HG03025 (cell line): ENCODE measurements at regions not wholly inside any gene's neighbourhood (a gene's known extent, or its start where the extent isn't known, plus 50 kb on each side); places are given as distances from the start of the nearest gene placed in this dataset.
A peak's percentile ranks its signal among the peaks of the same experiment; 100 is the strongest.
"Not testable (repeated sequence)": the region's sequence is repeated elsewhere in the genome, so short reads cannot be mapped to it uniquely, and the experiment has no call there.

Source experiments
- ATAC-seq: cut with Tn5 transposase; IDR thresholded peaks from one replicate; pipeline ENCODE4 v1.9.1; 2021; ENCODE audit warnings: mild to moderate bottlenecking, moderate library complexity; ENCODE audit not compliant: unreplicated experiment, low FRiP score

DNA sequence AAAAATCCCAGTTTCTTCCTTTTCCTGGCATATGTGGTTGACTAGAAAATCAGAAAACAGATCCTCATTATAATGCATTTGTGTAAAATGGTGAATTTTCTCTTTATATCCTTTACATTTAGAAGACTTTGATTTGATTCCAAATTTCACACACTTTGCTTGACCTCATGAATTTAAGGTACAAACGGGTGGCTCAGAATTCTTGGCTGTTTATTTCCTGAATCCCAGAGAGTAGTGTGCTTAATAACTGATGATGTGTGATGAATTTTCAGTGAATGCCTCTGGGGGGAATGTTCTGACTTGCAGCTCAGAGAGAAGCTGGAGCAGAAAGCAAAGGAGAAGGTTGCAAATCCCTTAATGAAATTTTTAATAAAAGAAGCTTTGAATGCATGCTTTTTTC is 126.8 kb downstream of the SPATA31D1 start:
- no peak for ATAC-seq

DNA sequence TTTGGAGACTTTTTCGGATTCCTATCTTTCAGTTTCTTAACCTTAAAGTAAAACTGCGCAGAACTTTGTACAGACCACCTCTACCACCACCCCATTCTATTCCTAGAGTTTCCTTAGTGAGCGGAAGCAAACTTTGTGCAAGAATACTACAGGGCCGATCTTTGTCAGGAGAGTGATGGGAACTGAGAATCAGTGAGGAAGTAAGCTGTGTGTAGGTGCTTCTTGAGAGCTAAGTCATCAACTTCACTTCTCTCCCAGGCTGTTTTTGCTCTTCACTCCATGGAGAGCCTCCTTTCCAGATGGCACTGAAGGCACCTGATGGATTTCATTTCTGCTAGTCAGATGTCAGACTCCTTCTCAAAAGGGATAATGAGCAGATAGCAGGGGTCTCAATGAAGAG is 127.3 kb downstream of the SPATA31D1 start:
- ATAC-seq: no peak

DNA sequence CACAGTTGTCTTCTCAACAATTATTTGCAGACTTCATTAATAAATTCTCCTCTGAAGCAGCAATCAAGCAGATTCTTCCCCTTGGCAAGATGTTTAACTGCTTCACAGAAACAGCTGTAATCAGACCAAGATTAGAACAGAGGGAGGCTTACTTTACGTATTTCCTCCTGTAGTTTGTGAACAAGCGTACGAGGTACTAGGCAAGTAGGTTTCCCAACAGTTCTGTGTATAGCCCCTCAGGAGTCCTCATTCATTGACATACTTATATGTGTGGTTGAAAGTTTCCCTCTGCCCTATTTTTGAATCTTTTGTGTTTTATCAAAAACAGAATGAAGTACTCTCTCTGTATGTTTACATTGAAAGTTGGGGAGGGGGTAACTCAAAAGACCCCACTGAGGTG is 128.0 kb downstream of the SPATA31D1 start:
- ATAC-seq: no peak

DNA sequence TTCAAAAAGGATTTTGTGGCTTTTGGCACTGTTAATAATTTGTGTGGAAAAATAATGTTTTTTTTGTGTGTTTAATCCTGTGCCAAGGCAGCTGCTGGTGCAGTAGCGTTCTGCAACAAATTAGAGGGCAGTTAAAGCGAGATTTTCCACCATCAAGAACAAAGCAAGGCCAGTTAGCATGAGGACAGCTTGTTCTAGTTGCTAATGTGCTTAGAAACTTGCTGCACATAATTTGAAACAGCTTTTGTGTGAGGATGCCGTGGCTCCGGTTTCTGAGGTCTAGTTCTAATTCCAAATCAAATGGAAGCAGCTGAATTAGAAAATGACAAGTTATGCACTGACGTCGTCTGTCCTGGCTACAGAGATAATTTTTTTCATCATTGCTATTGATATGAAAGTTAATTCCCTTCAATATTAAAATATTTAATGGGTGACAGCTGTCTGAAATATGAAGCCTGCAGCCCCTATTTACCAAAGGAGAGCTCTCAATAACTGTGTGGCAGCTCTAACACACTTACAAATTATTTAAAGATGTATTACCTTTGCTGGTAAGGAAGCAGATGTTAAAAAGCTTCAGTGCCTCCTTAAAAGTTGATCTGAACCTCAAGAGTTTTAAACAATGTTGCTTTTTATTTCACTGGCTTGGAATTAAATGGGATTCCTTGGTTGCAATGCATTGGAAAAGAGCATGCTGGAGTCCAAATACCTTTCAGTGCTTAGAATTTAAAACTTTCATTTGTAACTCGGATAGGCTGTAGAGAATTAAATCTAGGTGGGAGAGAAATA is 128.6 kb downstream of the SPATA31D1 start:
- no peak for ATAC-seq

DNA sequence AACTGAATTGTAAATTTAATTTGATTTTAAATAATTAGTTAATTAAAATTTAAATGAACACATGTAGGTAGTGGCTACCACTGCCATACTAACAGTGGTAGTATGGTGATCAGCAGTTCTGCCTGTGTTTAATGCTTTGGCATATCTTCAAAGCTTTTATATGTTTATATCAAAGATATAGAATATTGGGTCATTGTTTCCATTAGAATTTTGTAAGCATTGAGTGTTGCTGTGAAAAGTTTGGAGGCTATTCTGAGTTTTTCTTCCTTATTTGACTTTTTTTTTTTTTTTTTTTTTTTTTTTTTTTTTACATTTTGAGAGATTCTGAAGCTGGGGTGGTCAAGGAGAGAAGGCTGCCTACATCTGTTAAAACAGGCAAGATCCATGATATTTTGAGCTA is 134.2 kb downstream of the SPATA31D1 start:
- ATAC-seq: no peak

DNA sequence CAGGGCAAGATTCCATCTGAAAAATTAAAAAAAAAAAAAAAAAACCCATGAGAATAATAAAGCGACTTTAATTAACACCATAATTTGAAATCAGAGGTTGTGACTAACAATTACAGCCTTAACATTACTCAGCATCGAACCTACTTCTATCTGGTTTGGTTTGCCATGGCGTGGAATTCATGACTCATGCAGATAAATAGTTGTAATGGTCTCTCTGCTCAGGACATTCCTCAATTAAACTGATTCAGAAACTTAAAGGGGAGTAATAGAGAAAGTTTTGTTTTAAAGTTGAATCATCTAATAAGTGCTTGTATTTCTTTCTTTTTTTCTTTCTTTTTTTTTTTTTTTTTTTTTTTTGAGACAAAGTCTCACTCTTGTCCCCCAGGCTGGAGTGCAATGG is 135.5 kb downstream of the SPATA31D1 start:
- ATAC-seq: no peak

DNA sequence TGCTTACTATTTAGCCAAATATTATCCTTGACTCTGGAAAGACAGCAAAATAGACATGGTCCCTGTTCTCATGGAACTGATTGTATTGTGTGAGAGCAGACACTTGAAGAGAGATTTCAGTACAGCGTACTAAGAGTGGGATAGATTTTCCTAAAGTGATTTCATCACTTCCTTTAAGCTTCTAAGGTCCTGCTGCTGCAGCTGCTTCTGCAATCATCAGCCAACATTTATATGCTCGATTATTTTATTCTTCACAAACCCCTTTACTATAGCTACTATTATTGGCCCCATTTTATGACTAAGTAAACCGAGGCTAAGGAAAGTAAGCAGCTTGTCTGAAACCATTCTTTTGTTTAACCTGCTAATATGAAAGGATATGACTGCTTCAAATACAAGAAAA is 137.7 kb downstream of the SPATA31D1 start:
- no peak for ATAC-seq

DNA sequence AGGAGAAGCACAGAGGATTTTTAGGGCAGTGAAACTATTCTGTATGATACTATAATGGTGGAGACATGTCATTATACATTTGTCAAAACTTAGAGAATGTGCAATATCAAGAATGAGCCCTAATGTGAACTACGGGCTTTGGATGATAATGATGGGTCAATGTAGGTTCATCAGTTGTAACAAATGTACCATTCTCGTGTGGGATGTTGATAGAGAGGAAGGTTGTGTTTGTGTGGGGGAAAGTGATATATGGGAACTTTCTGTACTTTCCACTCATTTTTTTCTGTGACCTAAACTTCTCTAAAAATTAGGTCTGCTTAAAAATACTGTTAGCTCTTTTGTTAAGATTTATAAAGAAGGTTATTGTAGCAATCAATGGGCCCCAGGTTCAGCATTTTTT is 138.9 kb downstream of the SPATA31D1 start:
- no peak for ATAC-seq

DNA sequence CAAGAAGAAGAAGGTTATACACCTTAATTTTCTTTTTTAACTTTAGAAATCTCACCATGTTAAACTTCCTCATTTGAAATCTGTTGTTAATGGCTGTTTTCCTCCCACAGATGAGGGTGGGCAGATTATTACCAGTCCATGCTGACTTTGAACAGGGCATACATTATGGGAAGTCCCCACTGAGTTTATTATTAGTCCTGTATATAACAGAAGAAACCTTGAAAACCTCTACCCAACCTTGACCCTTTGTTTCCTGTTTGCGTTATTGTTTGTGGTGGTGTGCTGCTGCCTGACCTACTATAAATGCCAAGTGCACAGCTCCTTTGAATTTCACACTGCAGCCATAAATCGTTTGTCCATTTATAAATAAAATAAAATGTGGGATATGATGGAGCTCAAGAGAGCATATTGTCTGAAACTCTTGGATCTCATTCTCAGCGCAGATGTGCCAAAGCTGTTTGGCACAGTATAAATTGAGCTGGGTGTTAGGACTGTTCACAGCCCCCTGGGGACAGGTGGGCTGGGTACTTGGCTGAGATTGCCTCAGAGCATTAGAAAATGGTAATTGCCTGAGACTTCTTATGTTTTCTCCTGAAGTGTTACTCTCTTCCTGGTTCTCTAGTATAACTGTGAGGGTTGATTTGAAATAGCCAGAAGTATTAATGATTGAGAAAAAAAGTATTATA is 139.6 kb downstream of the SPATA31D1 start:
- ATAC-seq: peak; percentile 74

DNA sequence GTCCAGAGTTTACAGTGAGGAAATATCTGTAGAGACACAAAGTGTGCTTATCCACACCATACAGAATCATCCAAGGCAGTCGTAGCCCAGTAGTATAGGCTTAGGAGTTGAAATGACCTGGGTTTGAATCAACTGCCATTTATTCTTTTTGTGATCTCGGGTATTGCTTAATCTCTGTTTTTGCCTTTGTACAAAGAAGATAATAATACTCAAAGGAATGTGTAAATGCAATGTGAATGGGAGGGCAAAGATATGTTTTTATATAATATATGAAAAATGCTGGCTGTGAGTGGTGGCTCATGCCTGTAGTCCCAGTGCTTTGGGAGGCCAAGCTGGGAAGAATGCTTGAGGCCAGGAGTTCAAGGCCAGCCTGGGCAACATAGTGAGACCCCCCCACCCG is 141.1 kb downstream of the SPATA31D1 start:
- no peak for ATAC-seq

DNA sequence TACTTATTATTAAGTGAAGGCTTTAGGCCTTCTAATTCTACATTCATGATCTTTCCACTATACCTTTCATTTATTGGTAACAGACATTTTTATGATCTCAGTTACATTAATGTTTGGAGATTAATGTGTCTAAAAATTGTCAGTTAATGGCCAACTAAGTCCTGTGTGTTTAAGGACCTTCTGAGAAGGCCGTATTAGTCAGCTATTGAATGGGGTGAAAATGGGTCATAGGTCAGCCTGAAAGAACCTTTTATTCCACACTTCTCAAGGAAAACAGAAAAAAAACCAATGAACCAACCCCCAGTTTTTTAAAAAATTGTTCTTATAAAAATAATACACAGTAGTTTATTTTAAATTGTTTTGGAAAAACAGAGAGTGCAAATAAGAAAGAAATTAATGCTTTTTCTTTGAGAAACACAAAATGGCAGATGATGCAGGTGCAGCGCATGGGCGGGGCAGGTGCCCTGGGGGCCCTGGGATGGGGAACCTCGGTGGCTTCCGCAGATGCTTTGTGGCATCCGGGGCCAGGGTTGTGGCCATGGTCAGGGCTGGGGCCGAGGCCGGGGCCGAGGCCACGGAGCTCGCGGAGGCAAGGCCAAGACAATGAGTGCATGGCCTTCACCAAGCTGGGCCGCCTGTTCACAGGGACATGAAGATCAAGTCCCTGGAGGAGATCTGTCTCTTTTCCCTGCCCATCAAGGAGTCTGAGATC is 141.9 kb downstream of the SPATA31D1 start:
- ATAC-seq: no peak

DNA sequence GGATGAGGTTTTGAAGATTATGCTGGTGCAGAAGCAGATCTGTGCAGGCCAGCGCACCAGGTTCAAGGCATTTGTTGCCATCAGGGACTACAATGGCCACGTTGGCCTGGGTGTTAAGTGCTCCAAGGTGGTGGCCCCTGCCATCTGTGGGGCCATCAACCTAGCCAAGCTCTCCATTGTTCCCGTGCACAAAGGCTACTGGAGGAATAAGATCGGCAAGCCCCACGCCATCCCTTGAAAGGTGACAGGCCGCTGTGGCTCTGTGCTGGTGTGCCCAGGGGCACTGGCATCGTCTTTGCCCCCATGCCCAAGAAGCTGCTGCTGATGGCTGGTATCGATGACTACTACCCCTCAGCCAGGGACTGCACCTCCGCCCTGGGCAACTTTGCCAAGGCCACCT is 142.5 kb downstream of the SPATA31D1 start:
- ATAC-seq: no peak

DNA sequence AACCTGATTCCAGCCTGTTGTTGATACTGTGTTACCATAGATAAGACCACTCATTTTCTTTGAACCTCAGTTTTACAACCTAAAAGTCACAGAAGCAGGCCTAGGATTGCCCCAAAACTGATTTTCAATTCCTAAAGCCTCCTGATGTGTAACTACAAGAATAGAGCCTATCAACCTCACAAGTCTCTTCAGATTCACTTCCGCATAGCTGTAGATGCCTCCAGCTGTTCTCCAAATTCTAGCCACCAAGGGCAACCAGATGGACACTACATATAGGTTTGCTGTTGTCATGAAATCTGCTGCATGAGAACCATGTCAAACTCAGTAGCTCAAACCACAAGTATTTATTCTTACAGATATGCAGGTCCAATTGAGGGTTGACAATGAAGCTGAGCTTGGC is 143.5 kb downstream of the SPATA31D1 start:
- no peak for ATAC-seq

DNA sequence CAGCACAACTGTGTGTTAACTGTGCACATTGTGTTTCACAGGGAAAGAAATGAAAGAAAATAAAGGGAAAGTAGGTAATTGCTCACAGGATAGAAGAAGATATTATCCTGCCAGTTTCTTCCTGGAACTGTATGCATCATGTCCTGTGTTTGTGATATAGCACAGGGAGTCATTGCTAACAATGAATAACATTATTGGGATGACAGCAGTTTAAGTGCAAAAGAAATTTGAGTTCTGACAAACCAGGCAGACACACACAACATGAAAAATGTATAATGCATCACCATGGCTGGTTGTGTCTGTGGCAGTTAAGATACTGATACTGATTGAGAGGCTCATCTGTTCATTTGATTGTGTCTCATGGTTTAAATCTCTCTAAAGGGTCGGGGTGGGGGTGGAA is 145.4 kb downstream of the SPATA31D1 start:
- ATAC-seq: no peak

DNA sequence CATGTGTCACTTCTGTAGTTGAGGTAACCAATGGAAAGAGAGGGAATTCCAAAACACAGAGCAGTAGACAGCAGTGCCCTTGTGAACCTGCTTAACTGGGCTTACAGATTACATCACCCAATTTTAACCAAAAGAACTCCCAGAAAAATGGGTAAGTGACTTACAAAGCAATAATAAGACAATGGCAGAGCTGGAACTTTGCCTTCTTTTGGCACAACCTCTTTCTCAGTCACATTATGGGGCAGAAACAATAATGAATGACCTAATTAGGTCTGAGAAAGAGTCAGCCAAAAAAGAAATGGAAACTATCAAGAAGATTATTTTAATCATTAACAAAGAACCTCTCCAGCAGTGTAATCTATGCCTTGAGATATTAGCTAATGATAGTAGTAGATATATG is 146.5 kb downstream of the SPATA31D1 start:
- no peak for ATAC-seq

DNA sequence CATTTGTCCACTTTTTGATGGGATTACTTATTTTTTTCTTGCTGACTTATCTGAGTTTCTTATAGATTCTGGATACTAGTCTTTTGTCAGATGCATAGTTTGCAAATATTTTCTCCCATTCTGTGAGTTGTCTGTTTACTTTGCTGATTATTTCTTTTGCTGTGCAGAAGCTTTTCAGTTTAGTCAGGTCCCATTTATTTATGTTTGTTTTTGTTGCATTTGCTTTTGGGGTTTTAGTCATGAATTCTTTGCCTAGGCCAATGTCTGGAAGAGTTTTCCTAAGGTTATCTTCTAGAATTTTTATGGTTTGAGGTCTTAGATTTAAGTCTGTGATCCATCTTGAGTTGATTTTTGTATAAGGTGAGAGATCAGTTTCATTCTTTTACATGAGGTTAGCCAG is 149.5 kb downstream of the SPATA31D1 start:
- ATAC-seq: not testable (repeated sequence)

DNA sequence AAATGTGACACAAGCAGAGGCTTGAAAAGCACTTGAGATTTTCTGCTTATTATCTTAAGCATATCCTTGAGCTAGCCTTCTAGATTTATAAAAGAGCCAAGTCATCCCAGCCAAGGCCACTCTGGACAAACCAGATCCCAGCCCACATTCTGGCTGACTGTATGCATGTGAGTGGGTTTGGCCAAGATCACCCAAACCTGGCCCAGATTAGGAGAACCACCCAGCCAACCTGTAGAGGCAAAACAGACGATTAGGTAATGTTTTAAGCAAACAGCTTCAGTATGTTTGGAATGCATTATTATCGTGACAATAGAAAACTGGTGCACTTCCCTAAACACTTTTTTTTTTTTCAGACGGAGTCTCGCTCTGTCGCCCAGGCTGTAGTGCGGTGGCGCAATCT is 151.9 kb downstream of the SPATA31D1 start:
- no peak for ATAC-seq

DNA sequence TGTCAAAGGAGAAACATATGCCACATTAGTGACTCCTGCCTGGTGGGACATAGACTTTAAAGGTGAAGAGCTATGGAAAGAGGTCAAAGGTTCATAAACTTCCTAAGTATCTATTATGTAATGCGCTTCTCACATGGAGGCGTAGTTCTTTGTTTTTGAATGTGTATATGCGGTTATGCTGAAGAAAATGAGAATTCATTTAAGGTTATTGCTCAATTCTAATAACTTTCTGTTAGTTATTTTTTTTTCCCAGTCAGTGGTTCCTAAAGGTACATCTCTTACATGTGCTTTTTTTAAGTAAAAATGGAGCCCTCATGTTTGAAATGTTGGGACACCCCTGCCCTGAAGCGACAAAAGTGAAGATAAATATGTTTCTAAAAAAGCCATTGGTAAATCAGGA is 156.2 kb downstream of the SPATA31D1 start:
- ATAC-seq: no peak

DNA sequence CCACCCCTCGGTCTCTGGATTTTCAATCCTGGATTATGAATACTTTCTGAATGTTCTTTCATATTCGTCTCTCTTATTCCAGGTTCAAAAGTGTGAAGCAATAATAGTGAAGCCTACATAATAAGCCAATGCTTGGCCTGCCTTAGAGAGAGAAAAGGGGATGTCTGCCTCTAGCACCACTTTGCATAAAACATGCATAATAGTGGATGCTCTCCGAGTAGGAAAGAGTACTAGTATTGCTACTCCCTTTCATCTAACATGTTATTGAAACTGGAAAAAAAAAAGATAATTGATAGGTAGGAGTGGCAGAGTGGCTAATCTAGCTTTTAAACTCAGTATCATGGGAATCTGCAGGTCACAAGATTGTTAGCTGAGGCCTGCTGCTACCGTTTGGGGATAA is 158.1 kb downstream of the SPATA31D1 start:
- ATAC-seq: no peak

DNA sequence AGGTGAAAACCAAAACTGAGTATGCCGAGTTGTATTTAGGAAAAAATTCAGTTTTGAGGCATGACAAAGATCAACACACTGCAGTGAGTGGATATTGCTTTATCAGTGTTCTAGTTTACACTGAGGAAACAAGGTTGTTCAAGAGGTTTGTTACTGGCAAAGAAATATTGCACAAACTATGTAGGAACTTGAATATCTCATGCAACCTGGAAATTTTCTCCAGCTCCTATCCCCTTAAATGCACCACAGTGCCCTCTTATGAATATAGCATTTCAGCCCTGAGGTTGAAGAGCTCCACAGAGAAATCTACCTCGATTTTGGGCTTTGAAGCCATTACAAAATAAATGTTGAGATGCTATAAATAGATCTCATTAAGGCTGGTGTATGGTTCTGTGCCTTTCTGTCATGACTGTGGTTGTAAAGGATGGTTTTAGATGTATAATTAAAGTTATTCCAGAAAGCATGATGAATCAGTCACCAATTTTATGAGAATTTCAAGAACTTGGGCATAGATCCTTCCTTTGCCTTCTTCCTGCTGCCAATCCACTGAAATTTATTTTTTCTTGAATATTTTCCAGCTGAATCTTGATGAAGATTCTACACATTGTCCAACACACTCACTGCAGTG is 159.3 kb downstream of the SPATA31D1 start:
- ATAC-seq: no peak

DNA sequence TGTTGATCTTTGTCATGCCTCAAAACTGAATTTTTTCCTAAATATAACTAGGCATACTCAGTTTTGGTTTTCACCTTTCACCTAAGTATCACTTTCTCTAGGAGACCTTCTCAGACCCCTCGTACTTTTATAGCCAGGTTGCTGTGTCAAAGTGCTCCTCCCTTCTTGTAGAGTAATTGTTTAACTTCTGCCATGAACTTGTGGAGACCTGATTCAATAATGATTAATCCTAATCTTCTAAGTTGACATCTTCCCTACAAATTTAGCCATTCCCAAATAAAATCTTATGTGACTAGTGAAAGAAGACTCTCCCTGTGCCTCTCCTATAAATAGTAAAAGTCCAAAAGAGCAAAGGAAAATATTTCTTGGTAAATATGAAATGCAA is 159.8 kb downstream of the SPATA31D1 start:
- no peak for ATAC-seq
